ENCODE measurements at regions not wholly inside any gene's neighbourhood (a gene's known extent, or its start where the extent isn't known, plus 50 kb on each side); places are given as distances from the start of the nearest gene placed in this dataset.

- Histone ChIP-seq H3K9me3 (ENCODE audit: low read length) (no peaks in the 10 kb centered on the region), H4K20me1 (ENCODE audit: insufficient read depth, low read length) (no peaks in the 10 kb centered on the region), H3K9ac (ENCODE audit: insufficient read depth, low read depth, low read length) (no peak overlapping the region), H3K4me1 (ENCODE audit: insufficient read depth, low read length) (no peaks in the 10 kb centered on the region), H2AFZ (ENCODE audit: low read length) (no peak overlapping the region), H3K36me3 (replicated peaks in 1 of 2; ENCODE audit: control insufficient read depth in 1 of 2, insufficient read depth in 2 of 2, low read length in 2 of 2) (no peaks in the 10 kb centered on the region), H3K4me3 (replicated peaks in 1 of 3; ENCODE audit: insufficient read depth in 1 of 3, low read depth in 2 of 3, low read length in 3 of 3) (no peak overlapping the region), H3K79me2 (ENCODE audit: insufficient read depth, low read length) (no peaks in the 10 kb centered on the region), H3K4me2 (ENCODE audit: low read depth, low read length) (no peak overlapping the region), H3K27ac (ENCODE audit: extremely low read length, insufficient read depth, low read length) (no peak overlapping the region), H3K27me3 (ENCODE audit: control insufficient read depth in 1 of 2, insufficient read depth in 2 of 2, low read length in 2 of 2) (no peaks in the 10 kb centered on the region)
- ChIA-PET CTCF (ENCODE audit: low intra/inter-chr PET ratio, low total read pairs) (no interaction called here), POLR2A (no interaction called here)
- intact Hi-C loops (cut with micrococcal nuclease; ENCODE audit: unreplicated experiment): no loop called here
- ATAC-seq (no peak), FAIRE-seq (no peak), DNase-seq (ENCODE audit: low spot score) (no peak)
- 0% methylated on average over 1 of the region's 1 CpG for WGBS (ENCODE audit: low lambda C conversion rate)
- no TSS peak for BruUV-seq (replicated peaks)
- in situ Hi-C loops (cut with HindIII; ENCODE audit: extremely low pct_ligation_motif_present, low pct_unique_long_range_greater_than_20kb): no loop called here
- TF ChIP-seq TSC22D2 (CRISPR knock-in tag; IDR thresholded peaks at IDR 0.05; ENCODE audit: borderline replicate concordance) (no peak), ZNF879 (CRISPR knock-in tag; IDR thresholded peaks at IDR 0.05) (no peak), FOXK2 (IDR thresholded peaks at IDR 0.05) (no peak), SATB2 (CRISPR knock-in tag; IDR thresholded peaks at IDR 0.05) (no peak), ZNF318 (CRISPR knock-in tag; IDR thresholded peaks at IDR 0.05) (no peak), ZBTB42 (CRISPR knock-in tag; IDR thresholded peaks at IDR 0.05) (no peak), ZNF550 (CRISPR knock-in tag; IDR thresholded peaks at IDR 0.05; ENCODE audit: borderline replicate concordance) (no peak), CREM (IDR thresholded peaks at IDR 0.05) (no peak), CREM (CRISPR knock-in tag; IDR thresholded peaks at IDR 0.05) (no peak), ZNF101 (CRISPR knock-in tag; IDR thresholded peaks at IDR 0.05; ENCODE audit: borderline replicate concordance, low read depth) (no peak), ZBTB38 (CRISPR knock-in tag; IDR thresholded peaks at IDR 0.05) (no peak), GLMP (CRISPR knock-in tag; IDR thresholded peaks at IDR 0.05; ENCODE audit: borderline replicate concordance) (no peak), ZIK1 (CRISPR knock-in tag; IDR thresholded peaks at IDR 0.05; ENCODE audit: borderline replicate concordance, low read depth) (no peak), MYC (CRISPR knock-in tag; IDR thresholded peaks at IDR 0.05; ENCODE audit: borderline replicate concordance) (no peak), ATF5 (CRISPR knock-in tag; IDR thresholded peaks at IDR 0.05; ENCODE audit: low read depth) (no peak)
Measured at GRCh38 chr16:26651884-26652283, 414.8 kb upstream of the C16orf82 start.

All from HepG2 (cell line).